ENCODE measurements at regions not wholly inside any gene's neighbourhood (a gene's known extent, or its start where the extent isn't known, plus 50 kb on each side); places are given as distances from the start of the nearest gene placed in this dataset.

GRCh38 chr2:128735296-128735960 lies 416.8 kb upstream of the HS6ST1 start:
- DNase-seq: no peak

GRCh38 chr2:128736046-128736688 lies 417.5 kb upstream of the HS6ST1 start:
- DNase-seq: no peak

GRCh38 chr2:128736689-128737545 lies 418.2 kb upstream of the HS6ST1 start:
- DNase-seq: peak; percentile 54 to 79

- DNase-seq: no peak
Measured at GRCh38 chr2:128737546-128737826, 418.8 kb upstream of the HS6ST1 start.

GRCh38 chr2:128738446-128739110 lies 419.9 kb upstream of the HS6ST1 start:
- no peak for DNase-seq

GRCh38 chr2:128742467-128742866 lies 423.8 kb upstream of the HS6ST1 start:
- no peak for DNase-seq

- DNase-seq: no peak
Measured at GRCh38 chr2:128745946-128746345, 427.3 kb upstream of the HS6ST1 start.

GRCh38 chr2:128746356-128746755 lies 427.7 kb upstream of the HS6ST1 start:
- no peak for DNase-seq

- no peak for DNase-seq
Measured at GRCh38 chr2:128748336-128748735, 429.7 kb upstream of the HS6ST1 start.

GRCh38 chr2:128748835-128749605 lies 430.4 kb upstream of the HS6ST1 start:
- DNase-seq: no peak

- no peak for DNase-seq
Measured at GRCh38 chr2:128750328-128751165, 431.9 kb upstream of the HS6ST1 start.

- no peak for DNase-seq
Measured at GRCh38 chr2:128751746-128752145, 433.1 kb upstream of the HS6ST1 start.

GRCh38 chr2:128752691-128753263 lies 434.1 kb upstream of the HS6ST1 start:
- DNase-seq: no peak

- no peak for DNase-seq
Measured at GRCh38 chr2:128753321-128753720, 434.7 kb upstream of the HS6ST1 start.

GRCh38 chr2:128753800-128754199 lies 435.1 kb upstream of the HS6ST1 start:
- no peak for DNase-seq

- no peak for DNase-seq
Measured at GRCh38 chr2:128754246-128754724, 435.6 kb upstream of the HS6ST1 start.

GRCh38 chr2:128755695-128756364 lies 437.2 kb upstream of the HS6ST1 start:
- DNase-seq: no peak

- no peak for DNase-seq
Measured at GRCh38 chr2:128756365-128756717, 437.7 kb upstream of the HS6ST1 start.

- DNase-seq: no peak
Measured at GRCh38 chr2:128765811-128766210, 447.1 kb upstream of the HS6ST1 start.

- no peak for DNase-seq
Measured at GRCh38 chr2:128768041-128768440, 449.4 kb upstream of the HS6ST1 start.

All from stimulated activated CD4-positive, alpha-beta T cell treated with anti-CD3 and anti-CD28 coated beads, Interleukin-2, amount 100 ng/mL, for 24 hours (primary cell).